Fibroblast of lung (primary cell): ENCODE measurements at regions not wholly inside any gene's neighbourhood (a gene's known extent, or its start where the extent isn't known, plus 50 kb on each side); places are given as distances from the start of the nearest gene placed in this dataset.

Experiments
- DNase-seq, 2 donors: peaks; one replicate each; pipeline versions ENCODE4 v3.0.0 to v3.0.0-alpha.2; 2010; ENCODE audit warnings: low read depth in 2 of 2
- H2AFZ ChIP-seq: 2 replicates; pipeline ENCODE4 v1.5.1; 2012; ENCODE audit warnings: low read length, control low read depth, inconsistent platforms
- H3K27ac ChIP-seq: 2 replicates; pipeline ENCODE4 v1.5.1; 2011; ENCODE audit warnings: low read length, control low read depth; ENCODE audit not compliant: insufficient read depth
- H3K27me3 ChIP-seq: 2 replicates; pipeline ENCODE4 v1.5.1; 2011; ENCODE audit warnings: mild to moderate bottlenecking, low read length; ENCODE audit not compliant: control insufficient read depth, insufficient read depth
- H3K36me3 ChIP-seq: 2 replicates; pipeline ENCODE4 v1.5.1; 2011; ENCODE audit warnings: low read length; ENCODE audit not compliant: control insufficient read depth, insufficient read depth
- H3K4me1 ChIP-seq: 2 replicates; pipeline ENCODE4 v1.5.1; 2011; ENCODE audit warnings: low read length; ENCODE audit not compliant: control insufficient read depth, insufficient read depth; ENCODE audit errors: extremely low read depth
- H3K4me2 ChIP-seq: 2 replicates; pipeline ENCODE4 v1.5.1; 2011; ENCODE audit warnings: low read length, control low read depth; ENCODE audit not compliant: insufficient read depth; ENCODE audit errors: extremely low read depth
- H3K4me3 ChIP-seq, 4 experiments: fragments of 200-600 bp in 1 of 4; sonication (generic) in 1 of 4; replicated peaks in 1 of 4; 2 replicates each; pipeline ENCODE4 v1.5.1; 2011 to 2016; ENCODE audit warnings: low read length in 4 of 4, low read depth in 3 of 4, mild to moderate bottlenecking in 3 of 4, control low read depth in 2 of 4, inconsistent platforms in 1 of 4, mixed read lengths in 1 of 4; ENCODE audit not compliant: insufficient read depth in 1 of 4; ENCODE audit errors: control extremely low read depth in 1 of 4
- H3K79me2 ChIP-seq: 2 replicates; pipeline ENCODE4 v1.5.1; 2012; ENCODE audit warnings: mild to moderate bottlenecking, low read length, inconsistent platforms; ENCODE audit not compliant: control insufficient read depth, insufficient read depth
- H3K9ac ChIP-seq: 2 replicates; pipeline ENCODE4 v1.5.1; 2011; ENCODE audit warnings: mild to moderate bottlenecking, low read length, control low read depth; ENCODE audit not compliant: insufficient read depth
- H3K9me3 ChIP-seq: 2 replicates; pipeline ENCODE4 v1.5.1; 2012; ENCODE audit warnings: low read depth, low read length; ENCODE audit not compliant: control insufficient read depth, insufficient read depth
- H4K20me1 ChIP-seq: 2 replicates; pipeline ENCODE4 v1.5.1; 2011; ENCODE audit warnings: low read length; ENCODE audit not compliant: control insufficient read depth, insufficient read depth; ENCODE audit errors: extremely low read depth
- EZH2 ChIP-seq: IDR thresholded peaks from 2 replicates; pipeline ENCODE4 v1.5.1; 2012; ENCODE audit warnings: low read length, control low read depth, mild to moderate bottlenecking; ENCODE audit errors: missing control alignments
- TF ChIP-seq, protein P1 (sequence below), 2 donors: IDR thresholded peaks in 1 of 2; conservative IDR thresholded peaks in 1 of 2; 1 replicate in 1 of 2; 2 replicates in 1 of 2; pipeline ENCODE4 v1.5.1; 2011 to 2012; ENCODE audit warnings: low read length in 2 of 2, control low read depth in 1 of 2, inconsistent platforms in 1 of 2, low read depth in 1 of 2, mild to moderate bottlenecking in 1 of 2

- H3K36me3 ChIP-seq: no peaks in the 10 kb centered on the region
- no peak overlapping the region for H3K4me2 ChIP-seq
- no peak for TF ChIP-seq EZH2
- TF ChIP-seq, protein P1, sequence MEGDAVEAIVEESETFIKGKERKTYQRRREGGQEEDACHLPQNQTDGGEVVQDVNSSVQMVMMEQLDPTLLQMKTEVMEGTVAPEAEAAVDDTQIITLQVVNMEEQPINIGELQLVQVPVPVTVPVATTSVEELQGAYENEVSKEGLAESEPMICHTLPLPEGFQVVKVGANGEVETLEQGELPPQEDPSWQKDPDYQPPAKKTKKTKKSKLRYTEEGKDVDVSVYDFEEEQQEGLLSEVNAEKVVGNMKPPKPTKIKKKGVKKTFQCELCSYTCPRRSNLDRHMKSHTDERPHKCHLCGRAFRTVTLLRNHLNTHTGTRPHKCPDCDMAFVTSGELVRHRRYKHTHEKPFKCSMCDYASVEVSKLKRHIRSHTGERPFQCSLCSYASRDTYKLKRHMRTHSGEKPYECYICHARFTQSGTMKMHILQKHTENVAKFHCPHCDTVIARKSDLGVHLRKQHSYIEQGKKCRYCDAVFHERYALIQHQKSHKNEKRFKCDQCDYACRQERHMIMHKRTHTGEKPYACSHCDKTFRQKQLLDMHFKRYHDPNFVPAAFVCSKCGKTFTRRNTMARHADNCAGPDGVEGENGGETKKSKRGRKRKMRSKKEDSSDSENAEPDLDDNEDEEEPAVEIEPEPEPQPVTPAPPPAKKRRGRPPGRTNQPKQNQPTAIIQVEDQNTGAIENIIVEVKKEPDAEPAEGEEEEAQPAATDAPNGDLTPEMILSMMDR (conservative IDR thresholded peaks at IDR 0.05 in 1 of 2, IDR thresholded peaks at IDR 0.05 in 1 of 2; ENCODE audit: low read depth in 1 of 2, low read length in 2 of 2): no peak
- no peak overlapping the region for H3K27ac ChIP-seq
- no peak overlapping the region for H2AFZ ChIP-seq
- no peaks in the 10 kb centered on the region for H3K4me1 ChIP-seq
- DNase-seq: no peak
- no peak overlapping the region for H3K9ac ChIP-seq
- H3K79me2 ChIP-seq: no peaks in the 10 kb centered on the region
- no peaks in the 10 kb centered on the region for H3K27me3 ChIP-seq
- H3K9me3 ChIP-seq: no peaks in the 10 kb centered on the region
- H3K4me3 ChIP-seq: no peak overlapping the region
- no peaks in the 10 kb centered on the region for H4K20me1 ChIP-seq
Measured at GRCh38 chr1:118504867-118505266, 319.8 kb upstream of the SPAG17 start.

DNA sequence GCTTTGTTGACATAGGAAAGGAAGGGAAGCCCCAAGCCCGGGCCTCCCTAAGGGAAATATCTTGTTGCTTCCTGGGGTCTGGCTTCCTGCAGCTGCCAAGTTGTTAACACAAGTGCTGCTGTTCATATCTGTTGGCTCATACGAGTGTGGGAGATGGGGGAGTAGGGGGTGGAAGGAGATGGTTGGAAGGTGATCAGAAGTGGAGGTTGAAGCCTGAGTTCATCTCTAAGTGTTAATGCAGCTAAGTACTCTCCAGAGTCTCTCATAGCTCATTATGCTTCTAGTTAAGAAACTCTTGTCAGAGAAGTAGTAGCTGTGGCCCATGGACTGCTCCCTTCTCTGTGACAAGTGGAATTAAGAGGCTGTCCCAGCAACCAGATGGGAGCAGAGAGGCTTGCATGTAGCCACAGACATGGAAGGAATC, 319.2 kb upstream of the SPAG17 start:
- DNase-seq: no peak
- Histone ChIP-seq H3K4me1 (no peaks in the 10 kb centered on the region), H3K27ac (no peak overlapping the region), H3K4me3 (no peak overlapping the region), H3K27me3 (no peaks in the 10 kb centered on the region), H3K9ac (no peak overlapping the region), H3K79me2 (no peaks in the 10 kb centered on the region), H2AFZ (no peak overlapping the region), H3K36me3 (no peaks in the 10 kb centered on the region), H3K9me3 (no peaks in the 10 kb centered on the region), H4K20me1 (no peaks in the 10 kb centered on the region), H3K4me2 (no peak overlapping the region)
- TF ChIP-seq EZH2: no peak
- TF ChIP-seq, protein P1 (conservative IDR thresholded peaks at IDR 0.05 in 1 of 2, IDR thresholded peaks at IDR 0.05 in 1 of 2; ENCODE audit: low read depth in 1 of 2, low read length in 2 of 2): no peak

DNA sequence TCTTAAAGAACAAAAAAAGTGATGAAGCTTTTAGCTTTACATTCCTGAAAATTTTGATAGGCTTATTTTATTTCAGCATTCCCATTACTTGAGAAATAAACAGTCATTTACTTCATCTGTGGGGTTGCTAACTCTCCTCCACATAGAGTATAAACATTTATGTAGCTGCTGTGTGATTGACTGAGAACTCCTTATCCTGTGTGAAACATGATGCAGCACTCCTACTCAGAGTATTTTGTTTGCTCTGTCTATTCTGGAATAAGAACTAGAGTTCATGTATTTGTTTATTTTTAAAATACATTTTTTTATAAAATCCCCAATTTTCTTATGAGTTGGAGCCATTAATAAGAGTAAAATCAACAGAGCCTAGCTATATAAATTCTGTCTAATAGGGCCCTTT, 318.7 kb upstream of the SPAG17 start:
- DNase-seq: no peak
- no peak overlapping the region for H3K4me2 ChIP-seq
- no peaks in the 10 kb centered on the region for H4K20me1 ChIP-seq
- no peaks in the 10 kb centered on the region for H3K36me3 ChIP-seq
- no peak for TF ChIP-seq EZH2
- TF ChIP-seq, protein P1 (conservative IDR thresholded peaks at IDR 0.05 in 1 of 2, IDR thresholded peaks at IDR 0.05 in 1 of 2; ENCODE audit: low read depth in 1 of 2, low read length in 2 of 2): no peak
- no peak overlapping the region for H3K27ac ChIP-seq
- H3K4me1 ChIP-seq: no peaks in the 10 kb centered on the region
- no peaks in the 10 kb centered on the region for H3K9me3 ChIP-seq
- no peaks in the 10 kb centered on the region for H3K27me3 ChIP-seq
- no peak overlapping the region for H3K9ac ChIP-seq
- H3K79me2 ChIP-seq: no peaks in the 10 kb centered on the region
- H3K4me3 ChIP-seq: no peak overlapping the region
- H2AFZ ChIP-seq: no peak overlapping the region
